NT2/D1 (cell line): ENCODE measurements at regions not wholly inside any gene's neighbourhood (a gene's known extent, or its start where the extent isn't known, plus 50 kb on each side); places are given as distances from the start of the nearest gene placed in this dataset.

Source experiments
- YY1 ChIP-seq: IDR thresholded peaks from 2 replicates; pipeline ENCODE4 v1.6.1; 2011; ENCODE audit not compliant: insufficient read length, insufficient read depth
- ZNF274 ChIP-seq: IDR thresholded peaks from 2 replicates; pipeline ENCODE4 v1.6.1; 2011; ENCODE audit warnings: mild to moderate bottlenecking, low read depth, low read length

DNA sequence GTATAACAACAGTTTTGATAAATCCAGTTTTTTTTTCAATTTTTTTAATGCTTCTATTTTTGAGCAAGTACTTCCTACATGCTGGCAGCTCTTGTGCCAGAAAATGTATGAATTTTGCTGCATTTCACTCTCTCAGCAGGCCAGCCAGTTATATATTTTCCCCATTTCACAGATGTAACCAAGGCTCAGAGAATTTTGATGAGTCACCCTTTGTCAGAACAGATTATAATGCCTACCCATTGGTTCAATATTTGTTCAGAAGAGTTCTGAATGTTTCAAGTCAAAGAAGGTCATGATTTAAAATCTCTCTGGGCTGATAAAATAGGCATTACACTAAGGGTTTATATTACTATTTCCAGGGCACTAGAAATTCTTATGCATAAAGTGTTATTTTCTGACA is 452.2 kb downstream of the RWDD3 start:
- TF ChIP-seq YY1 (no peak), ZNF274 (no peak)
